ENCODE measurements at regions not wholly inside any gene's neighbourhood (a gene's known extent, or its start where the extent isn't known, plus 50 kb on each side); places are given as distances from the start of the nearest gene placed in this dataset.
"Not testable (repeated sequence)": the region's sequence is repeated elsewhere in the genome, so short reads cannot be mapped to it uniquely, and the experiment has no call there.

- no peak for DNase-seq (ENCODE audit: low spot score)
Measured at GRCh38 chr11:112310848-112311247, 50.2 kb upstream of the PLET1 start.

- peak; percentile 68 for DNase-seq (ENCODE audit: low spot score)
Measured at GRCh38 chr11:112315057-112315720, 54.5 kb upstream of the PLET1 start.

- no peak for DNase-seq (ENCODE audit: low spot score)
Measured at GRCh38 chr11:112315861-112316739, 55.4 kb upstream of the PLET1 start.

GRCh38 chr11:112316971-112317370 is 56.3 kb upstream of the PLET1 start:
- no peak for DNase-seq (ENCODE audit: low spot score)

GRCh38 chr11:112318184-112318591 is 57.5 kb upstream of the PLET1 start:
- no peak for DNase-seq (ENCODE audit: low spot score)

GRCh38 chr11:112318661-112319060 is 58.0 kb upstream of the PLET1 start:
- DNase-seq (ENCODE audit: low spot score), result no peak

- DNase-seq (ENCODE audit: low spot score), result peak; percentile 31
Measured at GRCh38 chr11:112320668-112321067, 60.0 kb upstream of the PLET1 start.

GRCh38 chr11:112321501-112322172 is 61.0 kb upstream of the PLET1 start:
- no peak for DNase-seq (ENCODE audit: low spot score)

GRCh38 chr11:112322173-112322790 is 61.6 kb upstream of the PLET1 start:
- no peak for DNase-seq (ENCODE audit: low spot score)

GRCh38 chr11:112334381-112334780 is 73.7 kb upstream of the PLET1 start:
- DNase-seq (ENCODE audit: low spot score), result no peak

- DNase-seq (ENCODE audit: low spot score), result no peak
Measured at GRCh38 chr11:112336356-112336886, 75.8 kb upstream of the PLET1 start.

GRCh38 chr11:112339566-112339965 is 78.9 kb upstream of the PLET1 start:
- no peak for DNase-seq (ENCODE audit: low spot score)

- DNase-seq (ENCODE audit: low spot score), result no peak
Measured at GRCh38 chr11:112343368-112344039, 82.8 kb upstream of the PLET1 start.

- DNase-seq (ENCODE audit: low spot score), result no peak
Measured at GRCh38 chr11:112344040-112344413, 83.4 kb upstream of the PLET1 start.

- no peak for DNase-seq (ENCODE audit: low spot score)
Measured at GRCh38 chr11:112345166-112345565, 84.5 kb upstream of the PLET1 start.

GRCh38 chr11:112345706-112346105 is 85.0 kb upstream of the PLET1 start:
- no peak for DNase-seq (ENCODE audit: low spot score)

- DNase-seq (ENCODE audit: low spot score), result no peak
Measured at GRCh38 chr11:112346586-112346985, 85.9 kb upstream of the PLET1 start.

GRCh38 chr11:112348480-112349029 is 87.9 kb upstream of the PLET1 start:
- no peak for DNase-seq (ENCODE audit: low spot score)

- not testable (repeated sequence) for DNase-seq (ENCODE audit: low spot score)
Measured at GRCh38 chr11:112351423-112351822, 90.8 kb upstream of the PLET1 start.

GRCh38 chr11:112352907-112353306 is 92.2 kb upstream of the PLET1 start:
- no peak for DNase-seq (ENCODE audit: low spot score)

- no peak for DNase-seq (ENCODE audit: low spot score)
Measured at GRCh38 chr11:112354364-112354763, 93.7 kb upstream of the PLET1 start.

Data from Ammon's horn (tissue), 1 donor.